ENCODE measurements at regions not wholly inside any gene's neighbourhood (a gene's known extent, or its start where the extent isn't known, plus 50 kb on each side); places are given as distances from the start of the nearest gene placed in this dataset.

- no peak for DNase-seq
- no peak for TF ChIP-seq EP300 (IDR thresholded peaks at IDR 0.05)
- TF ChIP-seq CTCF (IDR thresholded peaks at IDR 0.05) = no peak
- TF ChIP-seq POLR2AphosphoS5 (IDR thresholded peaks at IDR 0.05) = no peak
- TF ChIP-seq POLR2A (IDR thresholded peaks at IDR 0.05) = no peak
- Histone ChIP-seq H3K4me1 (no peaks in the 10 kb centered on the region), H3K27ac (no peak overlapping the region), H3K36me3 (no peaks in the 10 kb centered on the region), H3K27me3 (no peaks in the 10 kb centered on the region), H3K4me3 (no peak overlapping the region), H3K9me3 (no peaks in the 10 kb centered on the region)
- intact Hi-C loops (cut with DNase I) = no loop called here
- WGBS, 2 donors = 69 to 87% methylated on average over 4 of the region's 4 CpGs
Observed at GRCh38 chr5:125778791-125779190, 644.4 kb upstream of the GRAMD2B start.

GRCh38 chr5:125785407-125785806, 637.8 kb upstream of the GRAMD2B start:
- WGBS, 2 donors = 85 to 87% methylated on average over 2 of the region's 2 CpGs
- intact Hi-C loops (cut with DNase I) = no loop called here
- DNase-seq = no peak
- Histone ChIP-seq H3K4me3 (no peak overlapping the region), H3K4me1 (no peaks in the 10 kb centered on the region), H3K27ac (no peak overlapping the region), H3K36me3 (no peaks in the 10 kb centered on the region), H3K9me3 (no peaks in the 10 kb centered on the region), H3K27me3 (no peaks in the 10 kb centered on the region)
- TF ChIP-seq POLR2AphosphoS5 (IDR thresholded peaks at IDR 0.05) (no peak), EP300 (IDR thresholded peaks at IDR 0.05) (no peak), POLR2A (IDR thresholded peaks at IDR 0.05) (no peak), CTCF (IDR thresholded peaks at IDR 0.05) (no peak)

GRCh38 chr5:125786021-125786420, 637.2 kb upstream of the GRAMD2B start:
- H3K4me3 ChIP-seq = no peak overlapping the region
- no peaks in the 10 kb centered on the region for H3K9me3 ChIP-seq
- DNase-seq = no peak
- 74 to 87% methylated on average over 2 of the region's 2 CpGs for WGBS, 2 donors
- H3K27ac ChIP-seq = no peak overlapping the region
- no peaks in the 10 kb centered on the region for H3K27me3 ChIP-seq
- TF ChIP-seq CTCF (IDR thresholded peaks at IDR 0.05) = no peak
- TF ChIP-seq POLR2A (IDR thresholded peaks at IDR 0.05) = no peak
- no peak for TF ChIP-seq EP300 (IDR thresholded peaks at IDR 0.05)
- no peak for TF ChIP-seq POLR2AphosphoS5 (IDR thresholded peaks at IDR 0.05)
- no peaks in the 10 kb centered on the region for H3K36me3 ChIP-seq
- intact Hi-C loops (cut with DNase I) = no loop called here
- H3K4me1 ChIP-seq = no peaks in the 10 kb centered on the region

- no peaks in the 10 kb centered on the region for H3K9me3 ChIP-seq
- no peak for DNase-seq
- H3K27ac ChIP-seq = no peak overlapping the region
- H3K4me3 ChIP-seq = no peak overlapping the region
- intact Hi-C loops (cut with DNase I) = no loop called here
- TF ChIP-seq POLR2AphosphoS5 (IDR thresholded peaks at IDR 0.05) (no peak), POLR2A (IDR thresholded peaks at IDR 0.05) (no peak), CTCF (IDR thresholded peaks at IDR 0.05) (no peak), EP300 (IDR thresholded peaks at IDR 0.05) (no peak)
- 100% methylated on average over 1 of the region's 1 CpG for WGBS, 2 donors
- H3K4me1 ChIP-seq = no peaks in the 10 kb centered on the region
- no peaks in the 10 kb centered on the region for H3K27me3 ChIP-seq
- no peaks in the 10 kb centered on the region for H3K36me3 ChIP-seq
Observed at GRCh38 chr5:125793470-125793869, 629.7 kb upstream of the GRAMD2B start.

- intact Hi-C loops (cut with DNase I) = no loop called here
Observed at GRCh38 chr5:125794922-125795321, 628.3 kb upstream of the GRAMD2B start.

More at GRCh38 chr5:125794922-125795321, 628.3 kb upstream of the GRAMD2B start:
- no peak for DNase-seq
- TF ChIP-seq POLR2AphosphoS5 (IDR thresholded peaks at IDR 0.05) (no peak), POLR2A (IDR thresholded peaks at IDR 0.05) (no peak), CTCF (IDR thresholded peaks at IDR 0.05) (no peak), EP300 (IDR thresholded peaks at IDR 0.05) (no peak)
- Histone ChIP-seq H3K4me1 (no peaks in the 10 kb centered on the region), H3K9me3 (no peaks in the 10 kb centered on the region), H3K27ac (no peak overlapping the region), H3K27me3 (no peaks in the 10 kb centered on the region), H3K4me3 (no peak overlapping the region), H3K36me3 (no peaks in the 10 kb centered on the region)

Measured in sigmoid colon (tissue), 6 donors.